ENCODE measurements at regions not wholly inside any gene's neighbourhood (a gene's known extent, or its start where the extent isn't known, plus 50 kb on each side); places are given as distances from the start of the nearest gene placed in this dataset.

DNA sequence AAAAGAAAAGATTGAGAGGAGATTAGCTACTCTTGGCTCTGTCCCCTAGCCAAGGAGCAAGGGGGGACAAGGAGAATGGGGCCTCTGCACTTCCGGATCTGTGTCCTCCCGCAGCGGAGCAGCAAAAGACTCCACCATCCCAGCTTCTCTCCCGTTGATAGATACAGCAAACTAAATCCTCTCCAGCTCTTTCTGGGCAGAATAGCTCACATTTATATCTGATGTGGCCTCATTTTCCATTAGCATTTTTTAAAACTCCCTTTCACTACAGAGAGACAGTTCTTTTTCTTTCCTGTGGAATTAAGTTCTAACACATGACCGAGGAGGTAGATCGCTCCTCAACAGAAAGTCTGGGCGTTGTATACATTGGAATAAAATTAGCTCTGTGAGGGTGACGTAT lies 260.9 kb upstream of the SOX4 start:
- DNase-seq (no peak), ATAC-seq (ENCODE audit: insufficient read depth, low FRiP score) (no peak)
- H3K4me1 ChIP-seq (ENCODE audit: control insufficient read depth in 5 of 5, insufficient read depth in 5 of 5, low read length in 5 of 5) = peaks cover 0 to 10% (median 0%) of the 10 kb centered on the region in 5 donors
- H3K4me3 ChIP-seq = no peak overlapping the region
- 93% methylated on average over 8 of the region's 8 CpGs for WGBS, 2 donors
- H3K36me3 ChIP-seq (ENCODE audit: control insufficient read depth in 4 of 4, insufficient read depth in 4 of 4, low read length in 4 of 4) = no peaks in the 10 kb centered on the region
- no peak overlapping the region for H3K9ac ChIP-seq (ENCODE audit: insufficient read depth in 1 of 2, low read length in 2 of 2)
- H3K27me3 ChIP-seq (ENCODE audit: control insufficient read depth in 3 of 3, insufficient read depth in 3 of 3, low read length in 2 of 3) = no peaks in the 10 kb centered on the region
- no peak overlapping the region for H3K27ac ChIP-seq (ENCODE audit: low read depth in 1 of 2, low read length in 1 of 2)
- TF ChIP-seq, protein P1, sequence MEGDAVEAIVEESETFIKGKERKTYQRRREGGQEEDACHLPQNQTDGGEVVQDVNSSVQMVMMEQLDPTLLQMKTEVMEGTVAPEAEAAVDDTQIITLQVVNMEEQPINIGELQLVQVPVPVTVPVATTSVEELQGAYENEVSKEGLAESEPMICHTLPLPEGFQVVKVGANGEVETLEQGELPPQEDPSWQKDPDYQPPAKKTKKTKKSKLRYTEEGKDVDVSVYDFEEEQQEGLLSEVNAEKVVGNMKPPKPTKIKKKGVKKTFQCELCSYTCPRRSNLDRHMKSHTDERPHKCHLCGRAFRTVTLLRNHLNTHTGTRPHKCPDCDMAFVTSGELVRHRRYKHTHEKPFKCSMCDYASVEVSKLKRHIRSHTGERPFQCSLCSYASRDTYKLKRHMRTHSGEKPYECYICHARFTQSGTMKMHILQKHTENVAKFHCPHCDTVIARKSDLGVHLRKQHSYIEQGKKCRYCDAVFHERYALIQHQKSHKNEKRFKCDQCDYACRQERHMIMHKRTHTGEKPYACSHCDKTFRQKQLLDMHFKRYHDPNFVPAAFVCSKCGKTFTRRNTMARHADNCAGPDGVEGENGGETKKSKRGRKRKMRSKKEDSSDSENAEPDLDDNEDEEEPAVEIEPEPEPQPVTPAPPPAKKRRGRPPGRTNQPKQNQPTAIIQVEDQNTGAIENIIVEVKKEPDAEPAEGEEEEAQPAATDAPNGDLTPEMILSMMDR (IDR thresholded peaks at IDR 0.05; ENCODE audit: control extremely low read depth, extremely low read depth) = no peak
- peaks cover 0 to 1% (median 0%) of the 10 kb centered on the region in 4 donors for H3K9me3 ChIP-seq (ENCODE audit: control insufficient read depth in 4 of 4, insufficient read depth in 3 of 4, low read length in 3 of 4)

DNA sequence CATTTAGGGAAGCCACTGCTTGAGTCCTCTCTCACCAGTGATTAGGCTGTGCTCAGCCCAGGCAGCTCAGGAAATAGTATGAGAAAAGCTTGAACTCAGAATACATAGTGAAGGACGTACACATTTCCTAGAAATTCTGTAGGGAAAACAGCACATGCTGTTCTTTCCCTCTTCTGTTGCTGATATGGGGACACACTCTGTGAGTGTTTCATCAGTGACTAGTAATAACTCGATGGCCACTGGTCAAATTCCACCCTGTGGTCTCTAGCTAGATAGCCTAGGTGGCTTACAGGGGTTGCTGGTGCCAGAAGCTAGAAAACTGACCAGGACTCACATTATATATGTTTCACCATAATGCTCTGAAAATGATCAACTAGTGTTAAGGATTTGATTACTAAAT lies 259.8 kb upstream of the SOX4 start:
- H3K36me3 ChIP-seq (ENCODE audit: control insufficient read depth in 4 of 4, insufficient read depth in 4 of 4, low read length in 4 of 4) = no peaks in the 10 kb centered on the region

DNA sequence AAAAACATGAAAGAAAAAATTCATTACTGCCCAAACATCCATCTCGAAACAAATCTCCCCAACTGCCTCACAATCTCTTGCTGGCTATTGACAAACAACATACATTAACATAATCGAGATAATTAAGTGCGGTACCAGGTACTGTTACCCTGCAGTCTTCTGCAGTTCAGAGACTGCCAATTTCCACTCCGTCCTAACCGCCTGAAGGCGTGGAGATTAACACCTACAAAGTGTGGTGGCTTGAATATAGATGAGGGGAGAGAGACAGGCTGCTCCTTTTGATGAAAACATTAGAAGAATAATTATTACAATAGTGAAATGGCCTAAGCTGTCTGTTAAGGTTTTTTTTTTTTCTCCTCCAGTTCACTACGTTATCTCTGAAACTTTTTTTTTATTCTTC lies 258.9 kb upstream of the SOX4 start:
- TF ChIP-seq, protein P1 (IDR thresholded peaks at IDR 0.05; ENCODE audit: control extremely low read depth, extremely low read depth) = no peak
- Histone ChIP-seq H3K4me1 (ENCODE audit: control insufficient read depth in 5 of 5, insufficient read depth in 5 of 5, low read length in 5 of 5) (peaks cover 0 to 10% (median 0%) of the 10 kb centered on the region in 5 donors), H3K9me3 (ENCODE audit: control insufficient read depth in 4 of 4, insufficient read depth in 3 of 4, low read length in 3 of 4) (peaks cover 0 to 1% (median 0%) of the 10 kb centered on the region in 4 donors), H3K27me3 (ENCODE audit: control insufficient read depth in 3 of 3, insufficient read depth in 3 of 3, low read length in 2 of 3) (no peaks in the 10 kb centered on the region), H3K36me3 (ENCODE audit: control insufficient read depth in 4 of 4, insufficient read depth in 4 of 4, low read length in 4 of 4) (no peaks in the 10 kb centered on the region), H3K4me3 (no peak overlapping the region), H3K9ac (ENCODE audit: insufficient read depth in 1 of 2, low read length in 2 of 2) (no peak overlapping the region), H3K27ac (ENCODE audit: low read depth in 1 of 2, low read length in 1 of 2) (no peak overlapping the region)
- ATAC-seq (ENCODE audit: insufficient read depth, low FRiP score) (no peak), DNase-seq (no peak)
- 95 to 98% methylated on average over 7 of the region's 7 CpGs for WGBS, 2 donors

More for the DNA sequence above, 259.8 kb upstream of the SOX4 start:
- Histone ChIP-seq H3K27me3 (ENCODE audit: control insufficient read depth in 3 of 3, insufficient read depth in 3 of 3, low read length in 2 of 3) (no peaks in the 10 kb centered on the region), H3K9ac (ENCODE audit: insufficient read depth in 1 of 2, low read length in 2 of 2) (no peak overlapping the region), H3K27ac (ENCODE audit: low read depth in 1 of 2, low read length in 1 of 2) (no peak overlapping the region), H3K9me3 (ENCODE audit: control insufficient read depth in 4 of 4, insufficient read depth in 3 of 4, low read length in 3 of 4) (peaks cover 0 to 1% (median 0%) of the 10 kb centered on the region in 4 donors), H3K4me1 (ENCODE audit: control insufficient read depth in 5 of 5, insufficient read depth in 5 of 5, low read length in 5 of 5) (peaks cover 0 to 10% (median 0%) of the 10 kb centered on the region in 5 donors), H3K4me3 (no peak overlapping the region)
- TF ChIP-seq, protein P1 (IDR thresholded peaks at IDR 0.05; ENCODE audit: control extremely low read depth, extremely low read depth) = no peak
- ATAC-seq (ENCODE audit: insufficient read depth, low FRiP score) (no peak), DNase-seq (no peak)
- 91 to 94% methylated on average over 2 of the region's 2 CpGs for WGBS, 2 donors

DNA sequence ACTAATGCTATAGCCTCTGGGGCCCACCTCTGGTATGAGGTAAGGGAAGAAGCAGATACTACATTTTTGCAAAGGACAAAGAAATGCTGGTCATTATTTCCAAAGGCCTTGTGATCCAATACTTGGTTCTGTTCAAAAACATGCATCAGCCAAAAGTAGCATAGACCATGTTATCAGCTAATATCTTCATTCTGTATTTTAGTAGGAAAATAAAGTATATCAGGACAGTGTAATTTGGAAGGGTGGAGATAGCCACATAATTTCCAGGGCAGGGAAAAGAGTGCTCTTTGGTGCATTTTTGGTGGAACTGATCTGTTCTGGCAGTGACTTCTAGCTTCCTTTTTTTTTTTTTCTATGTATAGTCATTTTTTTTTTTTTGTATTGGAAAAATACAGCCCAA lies 258.0 kb upstream of the SOX4 start:
- H3K4me1 ChIP-seq (ENCODE audit: control insufficient read depth in 5 of 5, insufficient read depth in 5 of 5, low read length in 5 of 5) = peaks cover 0 to 13% (median 3%) of the 10 kb centered on the region in 5 donors
- no peak overlapping the region for H3K9ac ChIP-seq (ENCODE audit: insufficient read depth in 1 of 2, low read length in 2 of 2)
- TF ChIP-seq, protein P1 (IDR thresholded peaks at IDR 0.05; ENCODE audit: control extremely low read depth, extremely low read depth) = no peak
- H3K27ac ChIP-seq (ENCODE audit: low read depth in 1 of 2, low read length in 1 of 2) = no peak overlapping the region
- H3K4me3 ChIP-seq = no peak overlapping the region
- no peaks in the 10 kb centered on the region for H3K36me3 ChIP-seq (ENCODE audit: control insufficient read depth in 4 of 4, insufficient read depth in 4 of 4, low read length in 4 of 4)
- ATAC-seq (ENCODE audit: insufficient read depth, low FRiP score) = no peak
- DNase-seq = no peak
- peaks cover 0 to 1% (median 0%) of the 10 kb centered on the region in 4 donors for H3K9me3 ChIP-seq (ENCODE audit: control insufficient read depth in 4 of 4, insufficient read depth in 3 of 4, low read length in 3 of 4)
- no peaks in the 10 kb centered on the region for H3K27me3 ChIP-seq (ENCODE audit: control insufficient read depth in 3 of 3, insufficient read depth in 3 of 3, low read length in 2 of 3)

Data from lung (tissue), 11 donors.